Gastroesophageal sphincter (tissue), 3 donors: ENCODE measurements at regions not wholly inside any gene's neighbourhood (a gene's known extent, or its start where the extent isn't known, plus 50 kb on each side); places are given as distances from the start of the nearest gene placed in this dataset.

Source experiments
- POLR2AphosphoS5 ChIP-seq: sonication (generic); formaldehyde crosslinking; IDR thresholded peaks from one replicate; pipeline ENCODE4 v1.6.1; 2017; ENCODE audit warnings: antibody characterized with exemption
- TF ChIP-seq, protein P1 (sequence below), 4 experiments: fragments of 200-600 bp in 2 of 4; fragments of 450-650 bp in 2 of 4; sonication (generic) in 1 of 4; IDR thresholded peaks; one replicate each; pipeline ENCODE4 v1.5.1; 2017 to 2019; ENCODE audit warnings: antibody characterized with exemption in 4 of 4, mild to moderate bottlenecking in 2 of 4, moderate library complexity in 2 of 4

DNA sequence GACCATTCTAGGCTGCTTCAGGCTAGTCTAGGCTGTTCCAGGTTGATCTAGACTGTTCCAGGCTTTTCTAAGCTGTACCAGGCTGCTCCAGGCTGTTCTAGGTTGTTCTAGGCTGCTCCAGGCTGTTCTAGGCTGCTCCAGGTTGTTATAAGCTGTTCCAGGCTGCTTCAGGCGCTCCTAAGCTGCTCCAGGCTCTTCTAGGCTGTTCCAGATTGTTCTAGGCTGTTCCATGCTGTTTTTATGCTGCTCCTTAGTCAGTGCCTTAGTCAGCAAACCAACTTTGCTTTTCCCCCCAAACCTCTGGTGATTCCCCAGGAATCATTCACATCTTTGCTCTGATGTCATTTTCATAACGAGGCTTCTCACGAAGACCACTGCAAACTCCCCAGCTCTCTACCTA, 171.4 kb upstream of the GALNT2 start:
- TF ChIP-seq, protein P1, sequence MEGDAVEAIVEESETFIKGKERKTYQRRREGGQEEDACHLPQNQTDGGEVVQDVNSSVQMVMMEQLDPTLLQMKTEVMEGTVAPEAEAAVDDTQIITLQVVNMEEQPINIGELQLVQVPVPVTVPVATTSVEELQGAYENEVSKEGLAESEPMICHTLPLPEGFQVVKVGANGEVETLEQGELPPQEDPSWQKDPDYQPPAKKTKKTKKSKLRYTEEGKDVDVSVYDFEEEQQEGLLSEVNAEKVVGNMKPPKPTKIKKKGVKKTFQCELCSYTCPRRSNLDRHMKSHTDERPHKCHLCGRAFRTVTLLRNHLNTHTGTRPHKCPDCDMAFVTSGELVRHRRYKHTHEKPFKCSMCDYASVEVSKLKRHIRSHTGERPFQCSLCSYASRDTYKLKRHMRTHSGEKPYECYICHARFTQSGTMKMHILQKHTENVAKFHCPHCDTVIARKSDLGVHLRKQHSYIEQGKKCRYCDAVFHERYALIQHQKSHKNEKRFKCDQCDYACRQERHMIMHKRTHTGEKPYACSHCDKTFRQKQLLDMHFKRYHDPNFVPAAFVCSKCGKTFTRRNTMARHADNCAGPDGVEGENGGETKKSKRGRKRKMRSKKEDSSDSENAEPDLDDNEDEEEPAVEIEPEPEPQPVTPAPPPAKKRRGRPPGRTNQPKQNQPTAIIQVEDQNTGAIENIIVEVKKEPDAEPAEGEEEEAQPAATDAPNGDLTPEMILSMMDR (IDR thresholded peaks at IDR 0.05): no peak
- TF ChIP-seq POLR2AphosphoS5: no peak
